ENCODE measurements at regions not wholly inside any gene's neighbourhood (a gene's known extent, or its start where the extent isn't known, plus 50 kb on each side); places are given as distances from the start of the nearest gene placed in this dataset.
"Not testable (repeated sequence)": the region's sequence is repeated elsewhere in the genome, so short reads cannot be mapped to it uniquely, and the experiment has no call there.

GRCh38 chr9:26129217-26129616 is 451.0 kb upstream of the TUSC1 start:
- intact Hi-C loops (cut with DNase I), result no loop called here
- 73 to 74% methylated on average over 2 of the region's 2 CpGs for WGBS, 2 donors

DNA sequence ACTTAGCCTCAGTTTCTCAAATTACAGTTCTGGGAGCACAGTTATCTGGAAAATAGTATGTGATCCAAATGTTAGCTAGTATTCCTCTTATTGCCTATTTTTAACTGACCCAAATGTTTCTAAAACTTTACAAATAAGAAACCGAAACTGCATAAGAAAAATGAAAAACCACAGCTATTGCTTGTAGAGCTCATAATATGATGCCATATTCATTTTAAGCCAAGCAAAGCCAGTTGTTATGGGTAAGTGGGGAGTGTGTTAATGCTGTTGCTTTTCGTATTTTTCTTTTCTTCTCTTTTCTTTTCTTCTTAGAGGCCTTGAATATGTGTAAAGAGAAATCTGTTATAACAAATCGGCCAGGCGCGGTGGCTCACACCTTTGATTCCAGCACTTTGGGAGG is 447.4 kb upstream of the TUSC1 start:
- intact Hi-C loops (cut with DNase I), result no loop called here
- 74 to 83% methylated on average over 5 of the region's 5 CpGs for WGBS, 2 donors
- TF ChIP-seq, protein P1, sequence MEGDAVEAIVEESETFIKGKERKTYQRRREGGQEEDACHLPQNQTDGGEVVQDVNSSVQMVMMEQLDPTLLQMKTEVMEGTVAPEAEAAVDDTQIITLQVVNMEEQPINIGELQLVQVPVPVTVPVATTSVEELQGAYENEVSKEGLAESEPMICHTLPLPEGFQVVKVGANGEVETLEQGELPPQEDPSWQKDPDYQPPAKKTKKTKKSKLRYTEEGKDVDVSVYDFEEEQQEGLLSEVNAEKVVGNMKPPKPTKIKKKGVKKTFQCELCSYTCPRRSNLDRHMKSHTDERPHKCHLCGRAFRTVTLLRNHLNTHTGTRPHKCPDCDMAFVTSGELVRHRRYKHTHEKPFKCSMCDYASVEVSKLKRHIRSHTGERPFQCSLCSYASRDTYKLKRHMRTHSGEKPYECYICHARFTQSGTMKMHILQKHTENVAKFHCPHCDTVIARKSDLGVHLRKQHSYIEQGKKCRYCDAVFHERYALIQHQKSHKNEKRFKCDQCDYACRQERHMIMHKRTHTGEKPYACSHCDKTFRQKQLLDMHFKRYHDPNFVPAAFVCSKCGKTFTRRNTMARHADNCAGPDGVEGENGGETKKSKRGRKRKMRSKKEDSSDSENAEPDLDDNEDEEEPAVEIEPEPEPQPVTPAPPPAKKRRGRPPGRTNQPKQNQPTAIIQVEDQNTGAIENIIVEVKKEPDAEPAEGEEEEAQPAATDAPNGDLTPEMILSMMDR (IDR thresholded peaks at IDR 0.05), result no peak
- no peak for TF ChIP-seq POLR2A (IDR thresholded peaks at IDR 0.05)

More at GRCh38 chr9:26129217-26129616, 451.0 kb upstream of the TUSC1 start:
- Histone ChIP-seq H3K9me3 (no peaks in the 10 kb centered on the region), H3K4me3 (no peak overlapping the region), H3K36me3 (no peaks in the 10 kb centered on the region), H3K27me3 (no peaks in the 10 kb centered on the region), H3K27ac (no peak overlapping the region), H3K4me1 (no peaks in the 10 kb centered on the region)
- DNase-seq, result no peak
- TF ChIP-seq POLR2A (IDR thresholded peaks at IDR 0.05), result no peak
- TF ChIP-seq, protein P1 (IDR thresholded peaks at IDR 0.05), result no peak

DNA sequence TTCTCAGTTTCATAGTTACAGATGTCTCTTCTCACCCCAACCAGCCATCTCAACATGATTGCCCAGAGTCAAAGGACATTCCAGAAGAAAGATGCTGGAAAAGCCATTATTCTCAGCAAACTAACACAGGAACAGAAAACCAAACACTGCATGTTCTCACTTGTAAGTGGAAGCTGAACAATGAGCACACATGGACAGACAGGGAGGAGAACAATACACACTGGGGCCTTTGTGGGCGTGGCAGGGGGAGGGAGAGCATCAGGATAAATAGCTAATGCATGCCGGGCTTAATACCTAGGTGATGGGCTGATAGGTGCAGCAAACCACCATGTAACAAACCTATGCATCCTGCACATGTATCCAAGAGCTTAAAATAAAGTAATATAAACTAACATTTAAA is 437.8 kb upstream of the TUSC1 start:
- not testable (repeated sequence) for H3K27me3 ChIP-seq
- WGBS, 2 donors, result 8 to 38% methylated on average over 2 of the region's 2 CpGs

More for the DNA sequence above, 447.4 kb upstream of the TUSC1 start:
- Histone ChIP-seq H3K9me3 (no peaks in the 10 kb centered on the region), H3K27me3 (no peaks in the 10 kb centered on the region), H3K4me1 (no peaks in the 10 kb centered on the region), H3K27ac (no peak overlapping the region), H3K36me3 (no peaks in the 10 kb centered on the region), H3K4me3 (no peak overlapping the region)
- DNase-seq, result no peak

GRCh38 chr9:26112724-26113123 is 434.5 kb upstream of the TUSC1 start:
- no peaks in the 10 kb centered on the region for H3K36me3 ChIP-seq
- no peak overlapping the region for H3K27ac ChIP-seq
- H3K27me3 ChIP-seq, result no peaks in the 10 kb centered on the region
- no peak for TF ChIP-seq POLR2A (IDR thresholded peaks at IDR 0.05)
- TF ChIP-seq, protein P1 (IDR thresholded peaks at IDR 0.05), result no peak
- intact Hi-C loops (cut with DNase I), result no loop called here
- H3K4me1 ChIP-seq, result no peaks in the 10 kb centered on the region
- H3K4me3 ChIP-seq, result no peak overlapping the region
- 56 to 75% methylated on average over 2 of the region's 2 CpGs for WGBS, 2 donors
- no peak for DNase-seq
- peaks cover 0 to 9% (median 0%) of the 10 kb centered on the region in 3 donors for H3K9me3 ChIP-seq

More for the DNA sequence above, 437.8 kb upstream of the TUSC1 start:
- H3K36me3 ChIP-seq; H3K27ac ChIP-seq; intact Hi-C loops (cut with DNase I); H3K4me3 ChIP-seq; H3K4me1 ChIP-seq; DNase-seq; H3K9me3 ChIP-seq: not testable (repeated sequence)

DNA sequence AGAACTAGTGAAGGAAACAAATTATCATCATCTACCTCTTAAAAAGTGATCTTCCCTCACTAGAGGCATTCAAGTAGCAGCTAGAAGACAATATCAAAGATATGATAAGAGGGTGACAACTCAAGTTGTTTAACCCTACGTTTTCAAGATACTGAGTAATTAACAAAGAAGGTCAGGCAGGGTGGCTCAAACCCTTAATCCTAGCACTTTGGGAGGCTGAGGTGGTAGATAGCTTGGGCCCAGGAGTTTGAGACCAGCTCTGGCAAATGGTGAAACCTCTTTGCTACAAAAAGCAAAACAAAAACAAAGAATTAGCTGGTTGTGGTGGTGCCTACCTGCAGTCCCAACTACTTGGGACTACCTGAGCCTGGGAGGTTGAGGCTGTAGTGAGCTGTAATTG is 408.2 kb upstream of the TUSC1 start:
- 40 to 50% methylated on average over 1 of the region's 1 CpG for WGBS, 2 donors
- H3K36me3 ChIP-seq, result no peaks in the 10 kb centered on the region
- no peaks in the 10 kb centered on the region for H3K9me3 ChIP-seq
- no peak for TF ChIP-seq POLR2A (IDR thresholded peaks at IDR 0.05)
- TF ChIP-seq, protein P1 (IDR thresholded peaks at IDR 0.05), result no peak
- DNase-seq, result no peak
- H3K27me3 ChIP-seq, result no peaks in the 10 kb centered on the region
- intact Hi-C loops (cut with DNase I), result no loop called here
- H3K27ac ChIP-seq, result no peak overlapping the region
- no peaks in the 10 kb centered on the region for H3K4me1 ChIP-seq
- H3K4me3 ChIP-seq, result no peak overlapping the region

GRCh38 chr9:26081847-26082246 is 403.6 kb upstream of the TUSC1 start:
- H3K4me1 ChIP-seq, result no peaks in the 10 kb centered on the region
- intact Hi-C loops (cut with DNase I), result no loop called here
- DNase-seq, result no peak
- WGBS, 2 donors, result 61 to 65% methylated on average over 5 of the region's 5 CpGs
- H3K4me3 ChIP-seq, result no peak overlapping the region
- H3K36me3 ChIP-seq, result no peaks in the 10 kb centered on the region
- no peak for TF ChIP-seq POLR2A (IDR thresholded peaks at IDR 0.05)
- TF ChIP-seq, protein P1 (IDR thresholded peaks at IDR 0.05), result no peak
- H3K27me3 ChIP-seq, result no peaks in the 10 kb centered on the region
- H3K27ac ChIP-seq, result no peak overlapping the region
- H3K9me3 ChIP-seq, result peaks cover 0 to 11% (median 0%) of the 10 kb centered on the region in 3 donors
